ENCODE measurements at regions not wholly inside any gene's neighbourhood (a gene's known extent, or its start where the extent isn't known, plus 50 kb on each side); places are given as distances from the start of the nearest gene placed in this dataset.
"Not testable (repeated sequence)": the region's sequence is repeated elsewhere in the genome, so short reads cannot be mapped to it uniquely, and the experiment has no call there.

DNA sequence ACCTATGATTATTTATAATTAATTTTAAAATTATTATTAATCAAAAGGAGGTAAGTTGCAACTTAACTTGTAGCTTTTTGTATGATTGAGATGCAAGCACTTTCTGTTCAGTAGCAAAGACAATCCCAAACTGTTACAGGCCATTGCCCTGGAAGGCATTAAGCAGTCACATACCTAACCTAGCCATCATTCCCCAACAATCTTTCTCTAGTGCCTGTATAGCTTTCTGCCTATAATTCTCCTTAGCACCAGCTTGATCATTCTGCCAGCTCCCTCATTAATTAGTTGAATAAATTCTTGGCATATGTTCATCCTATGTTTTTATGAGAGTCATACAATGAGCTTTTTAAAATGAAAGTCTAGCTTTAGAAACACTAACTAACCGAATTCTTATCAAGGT lies 178.9 kb upstream of the TMEM106B start:
- Histone ChIP-seq H3K36me3 (ENCODE audit: insufficient read depth, low read length) (no peaks in the 10 kb centered on the region), H3K9me3 (ENCODE audit: insufficient read depth, low read depth, low read length) (no peaks in the 10 kb centered on the region), H3K9ac (ENCODE audit: low read depth, low read length) (peak overlapping the region; percentile 26; the same call in 1 of the 2 replicates), H3K4me1 (ENCODE audit: insufficient read depth, low read length) (peaks cover 31% of the 10 kb centered on the region), H3K4me3 (ENCODE audit: low read length) (no peak overlapping the region), H3K27me3 (ENCODE audit: insufficient read depth, low read length) (no peaks in the 10 kb centered on the region), H3K27ac (ENCODE audit: low read depth, low read length) (peak overlapping the region; percentile 40)
- 97% methylated on average over 1 of the region's 1 CpG for WGBS

DNA sequence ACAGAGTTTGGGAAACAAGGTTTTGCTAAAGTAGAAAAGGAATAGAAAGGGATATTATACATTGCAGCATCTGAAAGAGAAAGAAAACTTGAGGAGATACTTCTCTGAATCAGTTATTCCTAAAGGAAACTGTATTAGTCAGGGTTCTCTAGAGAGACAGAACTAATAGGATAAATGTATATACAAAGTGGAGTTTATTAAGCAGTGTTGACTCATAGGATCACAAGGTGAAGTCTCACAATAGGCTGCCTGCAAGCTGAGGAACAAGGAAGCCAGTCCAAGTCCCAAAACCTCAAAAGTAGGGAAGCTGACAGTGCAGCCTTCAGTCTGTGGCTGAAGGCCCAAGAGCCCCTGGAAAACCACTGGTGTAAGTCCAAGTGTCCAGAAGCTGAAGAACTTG lies 167.6 kb upstream of the TMEM106B start:
- not testable (repeated sequence) for H3K27me3 ChIP-seq (ENCODE audit: insufficient read depth, low read length); H3K36me3 ChIP-seq (ENCODE audit: insufficient read depth, low read length); H3K9ac ChIP-seq (ENCODE audit: low read depth, low read length)

DNA sequence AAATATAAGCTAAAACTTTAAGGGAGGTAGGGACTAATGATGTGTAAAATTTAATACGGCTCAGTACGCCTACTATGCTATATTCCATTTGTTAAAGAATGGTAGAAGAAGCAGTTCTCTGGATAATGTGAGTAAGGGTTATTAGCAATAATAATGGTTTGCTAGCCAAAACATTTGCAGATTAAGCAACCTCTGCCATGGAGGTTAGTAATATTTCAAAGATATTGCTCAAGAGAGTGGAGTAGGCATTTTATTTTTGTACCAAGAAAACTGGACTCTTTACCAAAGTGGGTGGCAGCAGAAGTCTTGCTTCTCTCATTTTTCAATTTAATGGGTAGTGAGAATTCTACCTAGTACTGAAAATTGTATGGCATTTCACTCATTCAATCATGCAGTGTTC lies 158.9 kb upstream of the TMEM106B start:
- peaks cover 17% of the 10 kb centered on the region for H3K9me3 ChIP-seq (ENCODE audit: insufficient read depth, low read depth, low read length)

More for the DNA sequence above, 167.6 kb upstream of the TMEM106B start:
- H3K4me3 ChIP-seq (ENCODE audit: low read length); H3K4me1 ChIP-seq (ENCODE audit: insufficient read depth, low read length); H3K9me3 ChIP-seq (ENCODE audit: insufficient read depth, low read depth, low read length); H3K27ac ChIP-seq (ENCODE audit: low read depth, low read length): not testable (repeated sequence)

DNA sequence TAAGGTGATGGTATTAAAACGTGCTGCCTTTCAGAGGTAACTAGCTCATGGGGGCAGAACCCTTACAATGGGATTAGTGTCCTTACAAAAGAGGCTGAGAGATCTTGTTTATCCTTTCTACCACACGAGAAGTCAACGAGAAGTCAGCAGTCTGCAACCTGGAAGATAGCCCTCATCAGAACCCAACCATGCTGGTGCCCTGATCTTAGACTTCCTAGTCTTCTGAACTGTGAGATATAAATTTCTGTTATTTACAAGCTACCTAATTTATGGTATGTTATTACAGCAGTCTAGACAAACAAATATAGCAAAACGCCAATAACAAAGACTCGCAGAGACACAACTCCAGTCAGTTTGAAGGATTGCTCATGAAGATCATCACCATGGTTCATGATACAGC lies 157.5 kb upstream of the TMEM106B start:
- H3K4me1 ChIP-seq (ENCODE audit: insufficient read depth, low read length) = no peaks in the 10 kb centered on the region
- no peaks in the 10 kb centered on the region for H3K36me3 ChIP-seq (ENCODE audit: insufficient read depth, low read length)
- peaks cover 27% of the 10 kb centered on the region for H3K9me3 ChIP-seq (ENCODE audit: insufficient read depth, low read depth, low read length)
- H3K27ac ChIP-seq (ENCODE audit: low read depth, low read length) = no peak overlapping the region
- H3K9ac ChIP-seq (ENCODE audit: low read depth, low read length) = no peak overlapping the region
- 56% methylated on average over 5 of the region's 5 CpGs for WGBS
- no peak overlapping the region for H3K4me3 ChIP-seq (ENCODE audit: low read length)
- H3K27me3 ChIP-seq (ENCODE audit: insufficient read depth, low read length) = no peaks in the 10 kb centered on the region

More for the DNA sequence above, 158.9 kb upstream of the TMEM106B start:
- H3K9ac ChIP-seq (ENCODE audit: low read depth, low read length) = no peak overlapping the region
- H3K4me3 ChIP-seq (ENCODE audit: low read length) = no peak overlapping the region
- H3K27me3 ChIP-seq (ENCODE audit: insufficient read depth, low read length) = no peaks in the 10 kb centered on the region
- WGBS = 100% methylated on average over 2 of the region's 2 CpGs
- no peak overlapping the region for H3K27ac ChIP-seq (ENCODE audit: low read depth, low read length)
- peaks cover 7% of the 10 kb centered on the region for H3K4me1 ChIP-seq (ENCODE audit: insufficient read depth, low read length)
- H3K36me3 ChIP-seq (ENCODE audit: insufficient read depth, low read length) = no peaks in the 10 kb centered on the region

DNA sequence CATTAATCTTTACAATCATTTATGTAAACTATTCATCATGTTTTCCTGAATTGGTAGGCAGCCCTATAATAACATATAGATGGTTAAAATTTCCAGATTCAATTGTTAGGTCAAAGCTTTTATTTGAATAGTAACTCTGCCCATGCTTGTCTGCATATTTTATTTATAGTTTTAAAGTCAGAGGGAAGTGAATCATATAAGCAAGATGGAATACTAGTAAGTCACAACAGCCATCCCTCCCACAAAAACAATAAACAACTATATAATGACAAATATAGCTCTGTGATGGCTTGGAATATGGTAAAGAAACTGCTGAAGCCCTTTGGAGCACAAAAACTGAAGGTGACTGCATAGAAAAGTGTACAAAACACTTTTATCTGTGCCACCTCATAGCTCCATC lies 156.3 kb upstream of the TMEM106B start:
- Histone ChIP-seq H3K27ac (ENCODE audit: low read depth, low read length) (no peak overlapping the region), H3K9ac (ENCODE audit: low read depth, low read length) (no peak overlapping the region), H3K27me3 (ENCODE audit: insufficient read depth, low read length) (no peaks in the 10 kb centered on the region), H3K4me3 (ENCODE audit: low read length) (no peak overlapping the region), H3K9me3 (ENCODE audit: insufficient read depth, low read depth, low read length) (peaks cover 27% of the 10 kb centered on the region), H3K4me1 (ENCODE audit: insufficient read depth, low read length) (no peaks in the 10 kb centered on the region), H3K36me3 (ENCODE audit: insufficient read depth, low read length) (no peaks in the 10 kb centered on the region)

DNA sequence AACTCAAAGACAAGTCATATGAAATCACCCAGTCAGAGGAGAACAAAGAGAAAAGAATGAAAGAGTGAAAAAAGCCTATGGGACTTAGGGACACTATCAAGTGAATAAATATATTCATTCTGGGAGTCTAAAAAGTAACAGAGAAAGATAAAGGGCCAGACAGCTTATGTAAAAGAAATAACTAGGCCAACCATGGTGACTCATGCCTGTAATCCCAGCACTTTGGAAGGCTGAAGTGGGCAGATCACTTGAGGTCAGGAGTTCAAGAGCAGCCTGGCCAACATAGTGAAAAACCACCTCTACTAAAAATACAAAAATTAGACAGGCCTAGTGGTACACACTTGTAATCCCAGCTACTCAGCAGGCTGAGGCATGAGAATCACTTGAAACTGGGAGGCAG lies 154.7 kb upstream of the TMEM106B start:
- Histone ChIP-seq H3K27ac (ENCODE audit: low read depth, low read length) (no peak overlapping the region), H3K27me3 (ENCODE audit: insufficient read depth, low read length) (no peaks in the 10 kb centered on the region), H3K36me3 (ENCODE audit: insufficient read depth, low read length) (no peaks in the 10 kb centered on the region), H3K4me3 (ENCODE audit: low read length) (no peak overlapping the region), H3K9me3 (ENCODE audit: insufficient read depth, low read depth, low read length) (peaks cover 27% of the 10 kb centered on the region), H3K9ac (ENCODE audit: low read depth, low read length) (no peak overlapping the region), H3K4me1 (ENCODE audit: insufficient read depth, low read length) (no peaks in the 10 kb centered on the region)

DNA sequence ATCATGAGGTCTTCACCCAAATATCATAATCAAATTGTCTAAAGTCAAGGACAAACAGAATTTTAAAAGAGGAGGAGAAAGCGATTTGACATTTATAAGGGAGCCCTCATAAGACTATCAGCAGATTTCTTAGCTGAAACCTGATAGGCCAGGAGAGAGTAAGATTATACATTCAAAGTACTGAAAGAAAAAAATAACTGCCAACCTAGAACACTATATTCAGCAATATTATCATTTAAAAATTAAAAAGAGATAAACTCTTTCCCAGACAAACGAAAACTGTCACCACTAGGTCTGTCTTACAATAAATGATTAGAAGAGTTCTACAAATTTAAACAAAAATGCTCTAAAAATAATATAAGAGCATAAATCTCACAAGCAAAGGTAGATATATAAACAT lies 154.1 kb upstream of the TMEM106B start:
- Histone ChIP-seq H3K9ac (ENCODE audit: low read depth, low read length) (no peak overlapping the region), H3K36me3 (ENCODE audit: insufficient read depth, low read length) (no peaks in the 10 kb centered on the region), H3K4me1 (ENCODE audit: insufficient read depth, low read length) (no peaks in the 10 kb centered on the region), H3K9me3 (ENCODE audit: insufficient read depth, low read depth, low read length) (peaks cover 27% of the 10 kb centered on the region), H3K27ac (ENCODE audit: low read depth, low read length) (no peak overlapping the region), H3K27me3 (ENCODE audit: insufficient read depth, low read length) (no peaks in the 10 kb centered on the region), H3K4me3 (ENCODE audit: low read length) (no peak overlapping the region)
- WGBS = no CpG with 5 or more reads among the region's 2 CpGs

DNA sequence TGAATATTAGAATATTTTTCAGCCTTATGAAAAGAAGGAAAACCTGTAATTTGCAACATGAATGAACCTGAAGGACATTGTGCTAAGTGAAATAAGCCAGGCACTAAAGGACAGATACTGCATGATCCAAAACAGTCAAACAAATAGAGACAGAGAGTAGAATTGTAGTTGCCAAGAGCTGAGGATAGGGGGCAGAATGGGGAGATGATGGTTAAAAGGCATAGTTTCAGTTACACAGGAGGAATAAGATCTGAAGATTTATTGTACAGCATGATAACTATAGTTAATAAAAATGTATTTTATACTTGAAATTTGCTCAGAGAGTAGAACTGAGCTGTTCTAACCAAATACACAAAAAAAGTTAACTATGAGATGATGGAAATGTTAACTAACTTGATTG lies 149.0 kb upstream of the TMEM106B start:
- H3K27me3 ChIP-seq (ENCODE audit: insufficient read depth, low read length) = no peaks in the 10 kb centered on the region
- no peaks in the 10 kb centered on the region for H3K36me3 ChIP-seq (ENCODE audit: insufficient read depth, low read length)
- no peak overlapping the region for H3K4me3 ChIP-seq (ENCODE audit: low read length)
- H3K27ac ChIP-seq (ENCODE audit: low read depth, low read length) = no peak overlapping the region
- peaks cover 8% of the 10 kb centered on the region; the same call in 1 of the 2 replicates for H3K4me1 ChIP-seq (ENCODE audit: insufficient read depth, low read length)
- H3K9me3 ChIP-seq (ENCODE audit: insufficient read depth, low read depth, low read length) = peaks cover 12% of the 10 kb centered on the region
- H3K9ac ChIP-seq (ENCODE audit: low read depth, low read length) = no peak overlapping the region

DNA sequence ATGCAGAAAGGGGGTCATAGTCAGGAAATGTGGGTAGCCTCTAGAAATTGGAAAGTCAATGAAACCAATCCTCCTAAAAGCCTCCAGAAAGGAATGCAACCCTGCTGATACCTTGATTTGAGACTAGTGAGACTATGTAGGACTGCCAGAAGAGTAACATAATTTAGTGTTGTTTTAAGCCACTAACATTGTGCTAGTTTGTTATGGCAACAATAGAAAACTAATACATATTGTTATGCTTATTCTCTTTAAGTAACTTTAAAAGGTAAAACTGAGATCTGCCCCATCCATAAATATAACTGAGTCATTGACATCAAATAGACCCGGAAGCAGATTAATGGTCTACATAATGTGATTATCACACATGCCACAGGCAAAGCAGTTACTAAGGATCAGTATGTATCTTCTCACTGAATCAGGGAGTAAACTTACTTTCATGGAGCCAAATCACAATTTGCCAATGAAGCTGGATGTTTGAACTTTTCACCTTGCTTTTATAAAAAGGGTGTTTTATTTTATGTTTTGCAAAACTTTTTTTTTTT lies 146.4 kb upstream of the TMEM106B start:
- H3K36me3 ChIP-seq (ENCODE audit: insufficient read depth, low read length) = no peaks in the 10 kb centered on the region
- 75% methylated on average over 1 of the region's 1 CpG for WGBS
- peak overlapping the region; percentile 32; the same call in 1 of the 2 replicates for H3K27ac ChIP-seq (ENCODE audit: low read depth, low read length)
- no peak overlapping the region for H3K4me3 ChIP-seq (ENCODE audit: low read length)
- H3K4me1 ChIP-seq (ENCODE audit: insufficient read depth, low read length) = peaks cover 8% of the 10 kb centered on the region; the same call in 1 of the 2 replicates
- H3K9me3 ChIP-seq (ENCODE audit: insufficient read depth, low read depth, low read length) = no peaks in the 10 kb centered on the region
- H3K9ac ChIP-seq (ENCODE audit: low read depth, low read length) = no peak overlapping the region
- no peaks in the 10 kb centered on the region for H3K27me3 ChIP-seq (ENCODE audit: insufficient read depth, low read length)

DNA sequence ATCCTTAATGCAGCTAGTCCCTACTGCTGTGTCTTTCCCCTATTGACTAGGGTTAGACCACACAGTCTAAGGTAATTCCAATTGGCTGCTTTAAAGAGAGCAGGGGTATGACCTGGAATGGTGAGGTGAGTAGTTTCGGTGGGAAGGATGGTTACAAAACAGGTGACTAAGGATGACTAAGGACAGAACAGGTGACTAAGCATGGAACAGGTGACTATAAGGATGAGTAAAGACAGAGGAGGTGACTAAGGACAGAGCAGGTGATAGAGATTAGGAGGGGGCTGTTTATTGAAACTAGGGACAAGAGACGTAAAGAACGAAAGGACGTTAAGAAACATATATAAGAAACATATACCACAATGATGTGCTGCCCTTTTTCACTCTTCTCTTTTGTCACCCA lies 145.1 kb upstream of the TMEM106B start:
- Histone ChIP-seq H3K4me3 (ENCODE audit: low read length) (no peak overlapping the region), H3K27ac (ENCODE audit: low read depth, low read length) (no peak overlapping the region), H3K27me3 (ENCODE audit: insufficient read depth, low read length) (no peaks in the 10 kb centered on the region), H3K9ac (ENCODE audit: low read depth, low read length) (no peak overlapping the region), H3K9me3 (ENCODE audit: insufficient read depth, low read depth, low read length) (no peaks in the 10 kb centered on the region), H3K36me3 (ENCODE audit: insufficient read depth, low read length) (no peaks in the 10 kb centered on the region), H3K4me1 (ENCODE audit: insufficient read depth, low read length) (peaks cover 8% of the 10 kb centered on the region; the same call in 1 of the 2 replicates)
- 81% methylated on average over 4 of the region's 4 CpGs for WGBS

DNA sequence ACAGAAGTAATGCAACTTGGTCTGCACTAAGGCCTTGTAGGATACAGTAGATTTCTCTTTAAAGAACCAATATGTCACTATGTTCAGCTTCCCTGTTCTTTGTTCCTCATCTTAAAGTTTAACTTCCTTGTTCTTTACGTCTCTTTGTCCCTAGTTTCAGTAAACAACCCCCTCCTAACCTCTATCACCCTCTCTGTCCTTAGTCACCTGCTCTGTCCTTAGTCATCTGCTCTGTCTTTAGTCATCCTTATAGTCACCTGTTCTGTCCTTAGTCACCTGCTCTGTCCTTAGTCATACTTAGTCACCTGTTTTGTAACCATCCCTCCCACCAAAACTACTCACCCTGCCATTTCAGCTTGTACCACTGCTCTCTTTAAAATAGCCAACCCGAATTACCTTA lies 144.6 kb upstream of the TMEM106B start:
- Histone ChIP-seq H3K9ac (ENCODE audit: low read depth, low read length) (no peak overlapping the region), H3K36me3 (ENCODE audit: insufficient read depth, low read length) (no peaks in the 10 kb centered on the region), H3K27ac (ENCODE audit: low read depth, low read length) (no peak overlapping the region), H3K9me3 (ENCODE audit: insufficient read depth, low read depth, low read length) (no peaks in the 10 kb centered on the region), H3K27me3 (ENCODE audit: insufficient read depth, low read length) (no peaks in the 10 kb centered on the region), H3K4me1 (ENCODE audit: insufficient read depth, low read length) (peaks cover 8% of the 10 kb centered on the region; the same call in 1 of the 2 replicates), H3K4me3 (ENCODE audit: low read length) (no peak overlapping the region)
- 87% methylated on average over 2 of the region's 2 CpGs for WGBS

DNA sequence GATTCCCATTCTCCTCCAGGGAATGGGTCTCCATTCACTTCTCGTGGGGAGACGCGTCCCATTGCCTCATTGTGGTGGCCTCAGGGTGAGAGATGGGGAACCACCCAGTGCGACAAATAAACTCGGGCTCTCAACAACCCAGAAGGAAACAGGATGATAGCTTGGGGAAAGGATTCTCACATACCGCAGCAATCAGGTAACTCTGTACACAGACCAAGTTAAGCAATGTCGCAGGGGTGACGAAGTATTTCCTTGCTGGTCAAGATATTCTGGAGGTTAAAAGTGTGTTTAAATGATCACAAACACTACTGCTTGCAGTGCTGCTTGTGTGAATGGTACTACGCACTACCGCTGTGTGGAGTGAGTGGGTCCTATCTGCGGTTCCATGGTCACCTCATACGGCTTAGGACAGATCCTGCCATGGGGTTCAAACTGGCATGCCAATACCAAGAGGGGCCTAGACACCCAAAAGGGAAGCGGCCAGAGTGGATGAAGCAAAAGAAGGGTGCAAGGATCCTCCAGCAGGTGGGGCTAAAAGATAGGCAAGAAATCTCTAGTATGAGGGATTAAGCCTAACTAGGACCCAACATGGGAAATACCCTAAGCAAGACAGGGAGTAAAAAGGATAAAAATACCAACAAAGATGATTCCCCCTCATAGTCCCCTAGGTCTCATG lies 143.8 kb upstream of the TMEM106B start:
- H3K27me3 ChIP-seq (ENCODE audit: insufficient read depth, low read length) = no peaks in the 10 kb centered on the region
- no peak overlapping the region for H3K4me3 ChIP-seq (ENCODE audit: low read length)
- H3K27ac ChIP-seq (ENCODE audit: low read depth, low read length) = no peak overlapping the region
- H3K9ac ChIP-seq (ENCODE audit: low read depth, low read length) = no peak overlapping the region
- H3K4me1 ChIP-seq (ENCODE audit: insufficient read depth, low read length) = peaks cover 8% of the 10 kb centered on the region; the same call in 1 of the 2 replicates
- H3K9me3 ChIP-seq (ENCODE audit: insufficient read depth, low read depth, low read length) = no peaks in the 10 kb centered on the region
- no peaks in the 10 kb centered on the region for H3K36me3 ChIP-seq (ENCODE audit: insufficient read depth, low read length)
- WGBS = 89% methylated on average over 13 of the region's 13 CpGs

Data from HUES64 (cell line).